MM.1S (cell line): ENCODE measurements at regions not wholly inside any gene's neighbourhood (a gene's known extent, or its start where the extent isn't known, plus 50 kb on each side); places are given as distances from the start of the nearest gene placed in this dataset.

Experiments
- DNase-seq: peaks from one replicate; pipeline ENCODE4 v3.0.0-alpha.2; 2015
- H2AFZ ChIP-seq: fragments of 300-600 bp; sonication (generic); 2 replicates; pipeline ENCODE4 v1.6.0; 2016; ENCODE audit warnings: antibody characterized with exemption, low read length
- H3F3A ChIP-seq: fragments of 300-600 bp; sonication (generic); 2 replicates; pipeline ENCODE4 v1.6.1; 2016; ENCODE audit warnings: mild to moderate bottlenecking, antibody characterized with exemption, low read length, moderate library complexity, mixed read lengths; ENCODE audit not compliant: insufficient read depth
- H3K27ac ChIP-seq: fragments of 300-600 bp; sonication (generic); 2 replicates; pipeline ENCODE4 v1.5.1; 2016; ENCODE audit warnings: mild to moderate bottlenecking, low read length
- H3K27me3 ChIP-seq: fragments of 300-600 bp; sonication (generic); replicated peaks from 2 replicates; pipeline ENCODE4 v1.6.0; 2016; ENCODE audit warnings: low read length; ENCODE audit not compliant: insufficient read depth
- H3K36me3 ChIP-seq: fragments of 300-600 bp; sonication (generic); replicated peaks from 2 replicates; pipeline ENCODE4 v1.6.1; 2016; ENCODE audit warnings: mild to moderate bottlenecking, low read length, mixed read lengths; ENCODE audit not compliant: insufficient read depth
- H3K4me1 ChIP-seq: fragments of 300-600 bp; sonication (generic); 2 replicates; pipeline ENCODE4 v1.6.1; 2016; ENCODE audit warnings: low read length, mixed read lengths
- H3K4me2 ChIP-seq: fragments of 300-600 bp; sonication (generic); 2 replicates; pipeline ENCODE4 v1.6.0; 2016; ENCODE audit warnings: low read depth, low read length
- H3K4me3 ChIP-seq: fragments of 300-600 bp; sonication (generic); 2 replicates; pipeline ENCODE4 v1.5.1; 2016; ENCODE audit warnings: low read length, mixed read lengths
- H3K79me2 ChIP-seq: fragments of 300-600 bp; sonication (generic); 2 replicates; pipeline ENCODE4 v1.6.1; 2016; ENCODE audit warnings: mixed run types, low read length, mixed read lengths
- H3K9ac ChIP-seq: fragments of 300-600 bp; sonication (generic); 2 replicates; pipeline ENCODE4 v1.6.1; 2016; ENCODE audit warnings: low read length, mixed read lengths
- H3K9me2 ChIP-seq: fragments of 300-600 bp; sonication (generic); replicated peaks from 2 replicates; pipeline ENCODE4 v1.6.1; 2016; ENCODE audit warnings: mild to moderate bottlenecking, low read length, mixed read lengths; ENCODE audit not compliant: insufficient read depth
- H3K9me3 ChIP-seq: fragments of 300-600 bp; sonication (generic); replicated peaks from 2 replicates; pipeline ENCODE4 v1.6.1; 2016; ENCODE audit warnings: mild to moderate bottlenecking, low read length, mixed read lengths; ENCODE audit not compliant: insufficient read depth
- H4K20me1 ChIP-seq: fragments of 300-600 bp; sonication (generic); 2 replicates; pipeline ENCODE4 v1.6.1; 2016; ENCODE audit warnings: mild to moderate bottlenecking, low read length, moderate library complexity, mixed read lengths; ENCODE audit not compliant: insufficient read depth
- CTCF ChIP-seq: fragments of 300-600 bp; sonication (generic); IDR thresholded peaks from 2 replicates; pipeline ENCODE4 v1.5.1; 2016; ENCODE audit warnings: antibody characterized with exemption, low read length, mixed read lengths
- EZH2 ChIP-seq: fragments of 300-600 bp; sonication (generic); optimal IDR thresholded peaks from 2 replicates; pipeline ENCODE3; 2017; ENCODE audit warnings: low read depth, mild to moderate bottlenecking, antibody characterized with exemption, low read length, mixed read lengths
- EZH2phosphoT487 ChIP-seq: fragments of 300-600 bp; sonication (generic); IDR thresholded peaks from 2 replicates; pipeline ENCODE4 v1.6.1; 2018; ENCODE audit warnings: antibody characterized with exemption, low read length

DNA sequence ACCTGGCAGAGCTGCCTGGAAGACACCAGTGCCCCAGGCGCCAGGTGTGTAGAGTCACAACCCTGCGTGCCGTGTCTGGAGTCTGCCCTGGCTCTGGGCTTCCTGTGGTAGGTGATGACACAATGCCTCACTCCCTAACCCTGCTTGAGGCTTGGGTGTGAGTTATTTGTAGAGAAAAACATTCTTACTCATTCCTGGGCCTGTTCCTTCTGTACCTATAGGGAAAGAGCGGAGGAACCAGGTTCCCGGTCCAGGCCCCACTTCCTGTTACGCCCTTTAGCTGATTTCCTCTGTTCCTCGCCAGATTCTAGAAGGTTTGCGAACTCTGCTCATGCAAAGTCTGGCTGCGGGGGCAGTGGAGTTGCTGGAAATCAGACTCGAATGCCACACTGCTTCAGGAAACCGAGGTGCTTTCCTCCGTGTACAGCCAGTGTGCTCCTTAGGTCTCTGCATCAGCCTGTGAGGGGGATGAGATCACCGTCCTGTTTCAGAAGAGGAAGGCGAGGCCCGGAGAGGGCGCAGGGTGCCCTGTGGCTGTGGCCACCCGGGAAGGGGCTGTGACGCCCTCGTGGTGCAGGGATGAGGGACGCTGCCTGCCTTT lies 67.1 kb upstream of the DUSP22 start:
- no peaks in the 10 kb centered on the region for H3K79me2 ChIP-seq
- no peaks in the 10 kb centered on the region for H3K36me3 ChIP-seq
- H3K27ac ChIP-seq = no peak overlapping the region
- H3K4me1 ChIP-seq = peaks cover 27% of the 10 kb centered on the region
- no peaks in the 10 kb centered on the region for H3K9me2 ChIP-seq
- DNase-seq = no peak
- no peaks in the 10 kb centered on the region for H3K27me3 ChIP-seq
- no peak overlapping the region for H2AFZ ChIP-seq
- H3F3A ChIP-seq = peaks cover 34% of the 10 kb centered on the region
- no peak overlapping the region for H3K4me2 ChIP-seq
- no peaks in the 10 kb centered on the region for H4K20me1 ChIP-seq
- H3K9ac ChIP-seq = no peak overlapping the region
- no peak overlapping the region for H3K4me3 ChIP-seq
- H3K9me3 ChIP-seq = no peaks in the 10 kb centered on the region
- TF ChIP-seq EZH2 = no peak

GRCh38 chr6:225907-226306 lies 66.4 kb upstream of the DUSP22 start:
- no peak overlapping the region for H3K9ac ChIP-seq
- H3K4me3 ChIP-seq = no peak overlapping the region
- no peaks in the 10 kb centered on the region for H3K79me2 ChIP-seq
- H3K4me2 ChIP-seq = no peak overlapping the region
- no peaks in the 10 kb centered on the region for H4K20me1 ChIP-seq
- H2AFZ ChIP-seq = no peak overlapping the region
- TF ChIP-seq CTCF (no peak), EZH2 (no peak), EZH2phosphoT487 (no peak)
- DNase-seq = no peak
- H3K27me3 ChIP-seq = no peaks in the 10 kb centered on the region
- H3K36me3 ChIP-seq = no peaks in the 10 kb centered on the region
- H3K4me1 ChIP-seq = peaks cover 25% of the 10 kb centered on the region
- no peak overlapping the region for H3K27ac ChIP-seq
- no peaks in the 10 kb centered on the region for H3K9me3 ChIP-seq
- no peaks in the 10 kb centered on the region for H3K9me2 ChIP-seq
- H3F3A ChIP-seq = peaks cover 29% of the 10 kb centered on the region

DNA sequence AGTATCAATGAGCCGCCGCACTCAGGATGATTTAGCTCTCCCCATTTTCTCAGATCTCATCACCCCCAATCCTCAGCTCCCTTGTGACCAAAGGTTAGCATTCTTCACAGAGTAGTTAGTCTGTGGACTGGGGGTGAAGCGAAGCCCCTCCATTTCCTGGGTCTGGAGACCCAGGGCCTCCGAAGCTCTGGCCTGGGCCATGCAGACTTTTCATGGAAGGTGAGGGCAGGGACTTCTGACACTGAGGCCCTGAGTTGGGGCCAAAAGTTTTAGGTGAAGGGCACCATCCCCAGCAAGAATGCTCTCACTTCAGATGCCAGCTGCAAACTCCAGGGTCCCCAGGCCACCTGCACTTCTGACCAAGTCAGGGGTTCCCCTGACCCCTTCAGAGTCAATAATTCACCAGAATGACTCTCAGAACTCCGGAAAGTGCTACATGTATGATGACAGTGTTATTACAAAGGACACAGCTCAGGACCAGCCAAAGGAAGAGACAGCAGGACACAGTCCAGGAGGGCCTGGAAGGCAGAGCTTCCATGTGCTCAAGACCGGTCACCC lies 65.7 kb upstream of the DUSP22 start:
- no peak overlapping the region for H3K27ac ChIP-seq
- no peaks in the 10 kb centered on the region for H3K9me3 ChIP-seq
- H3K9me2 ChIP-seq = no peaks in the 10 kb centered on the region
- H3K79me2 ChIP-seq = no peaks in the 10 kb centered on the region
- no peak for DNase-seq
- no peak for TF ChIP-seq EZH2
- no peaks in the 10 kb centered on the region for H3K27me3 ChIP-seq
- no peaks in the 10 kb centered on the region for H4K20me1 ChIP-seq
- peaks cover 18% of the 10 kb centered on the region for H3K4me1 ChIP-seq
- H3K4me3 ChIP-seq = no peak overlapping the region
- no peak overlapping the region for H3K4me2 ChIP-seq
- peaks cover 22% of the 10 kb centered on the region for H3F3A ChIP-seq
- no peak overlapping the region for H3K9ac ChIP-seq
- H3K36me3 ChIP-seq = no peaks in the 10 kb centered on the region
- H2AFZ ChIP-seq = no peak overlapping the region

DNA sequence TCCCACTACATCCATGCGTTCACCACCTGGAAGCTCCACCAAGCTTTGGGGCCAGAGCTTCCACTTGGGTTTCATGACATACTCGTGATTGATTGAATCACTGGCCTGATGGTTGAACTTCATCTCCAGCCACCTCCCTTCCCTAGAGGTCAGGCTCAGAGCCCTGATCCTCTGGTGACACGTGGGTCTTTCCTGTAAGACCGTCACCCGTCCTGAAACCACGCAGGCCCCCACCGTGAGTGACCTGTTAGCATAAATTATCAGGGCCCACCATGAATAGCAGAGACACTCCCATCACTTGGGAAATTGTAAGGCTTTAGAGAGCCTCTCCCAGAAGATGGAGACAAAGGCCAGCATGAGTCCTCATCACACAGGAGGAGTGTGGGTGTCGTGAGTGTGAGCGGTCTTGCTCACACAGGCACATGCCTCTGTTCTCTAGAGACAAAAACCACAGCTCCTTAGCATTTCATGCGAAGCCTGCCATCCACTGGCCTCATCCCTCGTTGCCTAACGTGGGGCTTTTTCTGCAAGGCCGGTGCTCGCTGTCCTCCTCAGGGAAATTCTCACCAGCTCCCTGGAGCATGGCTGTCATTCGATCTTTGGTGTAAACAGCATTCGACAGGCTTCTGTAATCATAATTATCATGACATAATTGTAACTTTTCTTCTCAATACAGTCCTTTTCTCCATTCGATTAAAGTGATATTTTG lies 65.1 kb upstream of the DUSP22 start:
- Histone ChIP-seq H3K79me2 (no peaks in the 10 kb centered on the region), H3K27ac (no peak overlapping the region), H3K4me2 (no peak overlapping the region), H3K4me1 (peaks cover 14% of the 10 kb centered on the region), H4K20me1 (no peaks in the 10 kb centered on the region), H3K36me3 (no peaks in the 10 kb centered on the region), H3K9me2 (no peaks in the 10 kb centered on the region), H3F3A (peaks cover 15% of the 10 kb centered on the region), H2AFZ (no peak overlapping the region), H3K27me3 (no peaks in the 10 kb centered on the region), H3K9me3 (no peaks in the 10 kb centered on the region), H3K9ac (no peak overlapping the region), H3K4me3 (no peak overlapping the region)
- no peak; the same call in 1 of the 2 replicates for TF ChIP-seq CTCF
- TF ChIP-seq EZH2phosphoT487 = no peak
- no peak for TF ChIP-seq EZH2
- DNase-seq = no peak
